ENCODE measurements at regions not wholly inside any gene's neighbourhood (a gene's known extent, or its start where the extent isn't known, plus 50 kb on each side); places are given as distances from the start of the nearest gene placed in this dataset.

DNA sequence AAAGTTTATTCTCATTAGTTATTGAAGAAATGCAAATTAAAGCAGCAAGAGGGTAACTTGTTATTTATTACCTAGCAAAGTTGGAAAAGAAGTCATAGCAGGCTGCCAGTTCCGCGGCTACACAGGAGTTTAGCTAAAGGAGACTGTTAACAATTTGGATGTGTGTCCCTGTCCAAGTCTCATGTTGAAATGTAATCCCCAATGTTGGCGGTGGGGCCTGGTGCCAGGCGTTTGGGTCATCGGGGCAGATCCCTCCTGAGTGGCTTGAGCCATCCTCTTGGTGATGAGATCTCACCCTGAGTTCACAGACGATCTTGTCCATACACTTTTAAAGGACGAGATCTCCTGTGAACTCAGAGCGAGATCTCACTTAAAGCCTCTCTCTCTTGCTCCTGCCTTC is 608.3 kb downstream of the SH2D4B start:
- no peak for TF ChIP-seq NR2C2 (CRISPR knock-in tag; IDR thresholded peaks at IDR 0.05; ENCODE audit: borderline replicate concordance)
- TF ChIP-seq, protein P1, sequence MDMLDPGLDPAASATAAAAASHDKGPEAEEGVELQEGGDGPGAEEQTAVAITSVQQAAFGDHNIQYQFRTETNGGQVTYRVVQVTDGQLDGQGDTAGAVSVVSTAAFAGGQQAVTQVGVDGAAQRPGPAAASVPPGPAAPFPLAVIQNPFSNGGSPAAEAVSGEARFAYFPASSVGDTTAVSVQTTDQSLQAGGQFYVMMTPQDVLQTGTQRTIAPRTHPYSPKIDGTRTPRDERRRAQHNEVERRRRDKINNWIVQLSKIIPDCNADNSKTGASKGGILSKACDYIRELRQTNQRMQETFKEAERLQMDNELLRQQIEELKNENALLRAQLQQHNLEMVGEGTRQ (IDR thresholded peaks at IDR 0.05; ENCODE audit: low read depth, low read length), result no peak
- TF ChIP-seq, protein P1 (CRISPR knock-in tag; IDR thresholded peaks at IDR 0.05; ENCODE audit: borderline replicate concordance), result no peak
- TF ChIP-seq, protein P2, sequence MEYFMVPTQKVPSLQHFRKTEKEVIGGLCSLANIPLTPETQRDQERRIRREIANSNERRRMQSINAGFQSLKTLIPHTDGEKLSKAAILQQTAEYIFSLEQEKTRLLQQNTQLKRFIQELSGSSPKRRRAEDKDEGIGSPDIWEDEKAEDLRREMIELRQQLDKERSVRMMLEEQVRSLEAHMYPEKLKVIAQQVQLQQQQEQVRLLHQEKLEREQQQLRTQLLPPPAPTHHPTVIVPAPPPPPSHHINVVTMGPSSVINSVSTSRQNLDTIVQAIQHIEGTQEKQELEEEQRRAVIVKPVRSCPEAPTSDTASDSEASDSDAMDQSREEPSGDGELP (IDR thresholded peaks at IDR 0.05; ENCODE audit: borderline replicate concordance, low read depth), result no peak
- no peak for TF ChIP-seq KLF13 (CRISPR knock-in tag; IDR thresholded peaks at IDR 0.05)
- no peak for TF ChIP-seq TP53 (CRISPR knock-in tag; conservative IDR thresholded peaks at IDR 0.05)
- no peak for TF ChIP-seq ZKSCAN8 (CRISPR knock-in tag; IDR thresholded peaks at IDR 0.05; ENCODE audit: borderline replicate concordance)

Data from HepG2 (cell line).